ENCODE measurements at regions not wholly inside any gene's neighbourhood (a gene's known extent, or its start where the extent isn't known, plus 50 kb on each side); places are given as distances from the start of the nearest gene placed in this dataset.

DNA sequence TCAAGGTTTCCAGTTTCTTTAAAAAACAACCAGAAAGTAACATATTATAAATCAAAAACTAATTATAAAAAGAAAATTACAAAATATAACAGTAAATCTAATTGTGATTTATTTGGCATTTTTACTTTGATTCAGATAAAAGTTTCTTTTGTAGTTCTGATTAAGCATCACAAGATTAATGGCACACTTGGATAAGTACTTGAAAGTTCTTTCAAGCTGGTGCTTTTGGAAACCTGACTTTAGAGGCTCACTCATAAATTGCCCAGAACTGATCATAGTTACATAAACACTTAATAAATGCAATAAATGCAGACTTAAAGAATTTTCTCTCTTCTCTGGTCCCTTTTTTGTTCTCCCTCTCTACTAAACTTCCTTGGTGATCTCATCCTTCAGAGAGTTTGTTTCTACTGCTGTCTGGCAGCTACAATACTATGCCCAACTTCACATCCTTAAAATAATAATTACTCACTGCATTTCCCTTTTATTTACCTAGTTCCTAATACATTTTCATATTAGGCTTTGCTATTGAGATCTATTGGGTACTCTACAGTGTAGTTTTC, 1417.0 kb downstream of the EFNB2 start:
- no peaks in the 10 kb centered on the region for H3K36me3 ChIP-seq (ENCODE audit: control insufficient read depth, insufficient read depth, low read length)
- no peaks in the 10 kb centered on the region for H3K9me3 ChIP-seq (ENCODE audit: control insufficient read depth, low read length)
- no peak overlapping the region for H3K4me3 ChIP-seq (ENCODE audit: insufficient read depth, low read depth, low read length, poor library complexity, severe bottlenecking)
- H3K27me3 ChIP-seq (replicated peaks; ENCODE audit: control insufficient read depth, insufficient read depth, low read length, poor library complexity, severe bottlenecking): no peaks in the 10 kb centered on the region
- DNase-seq: no peak
- no peaks in the 10 kb centered on the region for H3K4me1 ChIP-seq (ENCODE audit: control insufficient read depth, insufficient read depth, low read length, poor library complexity, severe bottlenecking)
- no peak overlapping the region for H3K27ac ChIP-seq (ENCODE audit: insufficient read depth, low read length, poor library complexity, severe bottlenecking)

DNA sequence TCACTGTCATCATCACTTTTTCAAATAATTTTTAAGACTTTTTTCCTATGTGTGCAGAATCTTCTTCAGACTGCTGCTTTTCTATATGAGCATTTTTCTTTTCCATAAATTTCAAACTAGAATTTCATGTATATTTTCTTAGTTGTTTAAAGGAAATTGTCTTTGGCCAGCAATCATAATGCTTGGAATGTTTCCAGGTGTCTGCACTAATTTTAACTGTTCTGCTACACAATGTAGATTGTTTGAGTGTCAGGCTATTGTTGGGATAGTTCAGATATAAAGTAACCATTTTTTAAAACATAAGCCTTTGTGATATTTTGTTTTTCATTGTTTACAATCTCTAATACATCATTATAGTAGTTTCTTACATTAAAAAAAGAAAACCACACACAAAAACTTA, 1418.5 kb downstream of the EFNB2 start:
- Histone ChIP-seq H3K36me3 (ENCODE audit: control insufficient read depth, insufficient read depth, low read length) (no peaks in the 10 kb centered on the region), H3K27me3 (replicated peaks; ENCODE audit: control insufficient read depth, insufficient read depth, low read length, poor library complexity, severe bottlenecking) (peaks cover 3% of the 10 kb centered on the region), H3K4me3 (ENCODE audit: insufficient read depth, low read depth, low read length, poor library complexity, severe bottlenecking) (no peak overlapping the region), H3K27ac (ENCODE audit: insufficient read depth, low read length, poor library complexity, severe bottlenecking) (no peak overlapping the region), H3K4me1 (ENCODE audit: control insufficient read depth, insufficient read depth, low read length, poor library complexity, severe bottlenecking) (no peaks in the 10 kb centered on the region), H3K9me3 (ENCODE audit: control insufficient read depth, low read length) (no peaks in the 10 kb centered on the region)
- DNase-seq: no peak

- Histone ChIP-seq H3K36me3 (ENCODE audit: control insufficient read depth, insufficient read depth, low read length) (no peaks in the 10 kb centered on the region), H3K9me3 (ENCODE audit: control insufficient read depth, low read length) (no peaks in the 10 kb centered on the region), H3K4me1 (ENCODE audit: control insufficient read depth, insufficient read depth, low read length, poor library complexity, severe bottlenecking) (no peaks in the 10 kb centered on the region), H3K27ac (ENCODE audit: insufficient read depth, low read length, poor library complexity, severe bottlenecking) (no peak overlapping the region), H3K27me3 (replicated peaks; ENCODE audit: control insufficient read depth, insufficient read depth, low read length, poor library complexity, severe bottlenecking) (peaks cover 3% of the 10 kb centered on the region), H3K4me3 (ENCODE audit: insufficient read depth, low read depth, low read length, poor library complexity, severe bottlenecking) (no peak overlapping the region)
- no peak for DNase-seq
Observed at GRCh38 chr13:105112561-105112960, 1422.9 kb downstream of the EFNB2 start.

DNA sequence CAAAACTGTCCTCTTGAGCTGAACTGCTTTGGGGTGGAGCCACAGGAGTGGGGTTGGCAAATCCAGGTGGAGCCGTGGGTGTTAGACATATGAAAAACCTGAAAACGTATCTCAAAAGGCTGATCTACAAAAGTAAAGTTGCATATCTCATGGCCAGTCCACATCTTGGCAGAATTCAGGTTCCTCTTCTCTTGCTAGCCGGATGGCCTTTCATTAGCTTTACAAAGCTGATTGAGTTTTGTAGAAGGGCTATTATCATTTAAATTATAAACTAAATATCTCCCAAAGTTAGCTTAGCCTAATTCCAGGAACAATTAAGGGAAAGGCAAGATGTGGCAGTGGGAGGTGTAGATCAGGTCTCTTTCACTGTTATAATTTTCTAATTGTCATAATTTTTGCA, 1427.7 kb downstream of the EFNB2 start:
- H3K9me3 ChIP-seq (ENCODE audit: control insufficient read depth, low read length): no peaks in the 10 kb centered on the region
- H3K36me3 ChIP-seq (ENCODE audit: control insufficient read depth, insufficient read depth, low read length): no peaks in the 10 kb centered on the region
- H3K27me3 ChIP-seq (replicated peaks; ENCODE audit: control insufficient read depth, insufficient read depth, low read length, poor library complexity, severe bottlenecking): peaks cover 2% of the 10 kb centered on the region
- no peak for DNase-seq
- H3K4me1 ChIP-seq (ENCODE audit: control insufficient read depth, insufficient read depth, low read length, poor library complexity, severe bottlenecking): no peaks in the 10 kb centered on the region
- no peak overlapping the region for H3K4me3 ChIP-seq (ENCODE audit: insufficient read depth, low read depth, low read length, poor library complexity, severe bottlenecking)
- H3K27ac ChIP-seq (ENCODE audit: insufficient read depth, low read length, poor library complexity, severe bottlenecking): no peak overlapping the region

DNA sequence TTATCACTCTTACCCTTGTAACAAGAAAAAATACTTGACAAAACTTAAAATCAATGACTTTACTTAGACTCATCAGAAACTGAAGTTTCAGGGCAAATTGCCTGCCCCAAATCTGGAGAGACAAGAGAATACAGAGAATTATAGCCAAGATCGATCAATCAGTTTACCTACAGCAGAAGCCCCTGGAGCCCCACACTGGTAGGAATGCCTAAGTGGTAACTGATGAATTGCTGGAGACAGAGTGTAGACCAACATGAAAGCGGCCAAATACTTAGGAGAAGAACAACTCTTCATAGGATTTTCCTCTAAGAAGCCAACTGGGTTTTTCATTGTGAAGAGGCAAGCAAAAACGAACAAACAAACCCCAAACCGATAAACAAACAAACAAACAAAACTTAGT, 1430.0 kb downstream of the EFNB2 start:
- H3K4me1 ChIP-seq (ENCODE audit: control insufficient read depth, insufficient read depth, low read length, poor library complexity, severe bottlenecking): no peaks in the 10 kb centered on the region
- no peaks in the 10 kb centered on the region for H3K27me3 ChIP-seq (replicated peaks; ENCODE audit: control insufficient read depth, insufficient read depth, low read length, poor library complexity, severe bottlenecking)
- H3K9me3 ChIP-seq (ENCODE audit: control insufficient read depth, low read length): no peaks in the 10 kb centered on the region
- no peak overlapping the region for H3K4me3 ChIP-seq (ENCODE audit: insufficient read depth, low read depth, low read length, poor library complexity, severe bottlenecking)
- no peaks in the 10 kb centered on the region for H3K36me3 ChIP-seq (ENCODE audit: control insufficient read depth, insufficient read depth, low read length)
- no peak for DNase-seq
- H3K27ac ChIP-seq (ENCODE audit: insufficient read depth, low read length, poor library complexity, severe bottlenecking): no peak overlapping the region

GRCh38 chr13:105097521-105097920, 1437.9 kb downstream of the EFNB2 start:
- H3K27me3 ChIP-seq (replicated peaks; ENCODE audit: control insufficient read depth, insufficient read depth, low read length, poor library complexity, severe bottlenecking): no peaks in the 10 kb centered on the region
- no peaks in the 10 kb centered on the region for H3K4me1 ChIP-seq (ENCODE audit: control insufficient read depth, insufficient read depth, low read length, poor library complexity, severe bottlenecking)
- no peak overlapping the region for H3K4me3 ChIP-seq (ENCODE audit: insufficient read depth, low read depth, low read length, poor library complexity, severe bottlenecking)
- H3K36me3 ChIP-seq (ENCODE audit: control insufficient read depth, insufficient read depth, low read length): no peaks in the 10 kb centered on the region
- H3K9me3 ChIP-seq (ENCODE audit: control insufficient read depth, low read length): no peaks in the 10 kb centered on the region
- no peak for DNase-seq
- no peak overlapping the region for H3K27ac ChIP-seq (ENCODE audit: insufficient read depth, low read length, poor library complexity, severe bottlenecking)

GRCh38 chr13:105089858-105090643, 1445.4 kb downstream of the EFNB2 start:
- no peak overlapping the region for H3K4me3 ChIP-seq (ENCODE audit: insufficient read depth, low read depth, low read length, poor library complexity, severe bottlenecking)
- no peaks in the 10 kb centered on the region for H3K36me3 ChIP-seq (ENCODE audit: control insufficient read depth, insufficient read depth, low read length)
- no peaks in the 10 kb centered on the region for H3K4me1 ChIP-seq (ENCODE audit: control insufficient read depth, insufficient read depth, low read length, poor library complexity, severe bottlenecking)
- H3K27me3 ChIP-seq (replicated peaks; ENCODE audit: control insufficient read depth, insufficient read depth, low read length, poor library complexity, severe bottlenecking): no peaks in the 10 kb centered on the region
- H3K9me3 ChIP-seq (ENCODE audit: control insufficient read depth, low read length): no peaks in the 10 kb centered on the region
- no peak for DNase-seq
- no peak overlapping the region for H3K27ac ChIP-seq (ENCODE audit: insufficient read depth, low read length, poor library complexity, severe bottlenecking)

- Histone ChIP-seq H3K36me3 (ENCODE audit: control insufficient read depth, insufficient read depth, low read length) (no peaks in the 10 kb centered on the region), H3K4me1 (ENCODE audit: control insufficient read depth, insufficient read depth, low read length, poor library complexity, severe bottlenecking) (no peaks in the 10 kb centered on the region), H3K27me3 (replicated peaks; ENCODE audit: control insufficient read depth, insufficient read depth, low read length, poor library complexity, severe bottlenecking) (no peaks in the 10 kb centered on the region), H3K9me3 (ENCODE audit: control insufficient read depth, low read length) (no peaks in the 10 kb centered on the region), H3K27ac (ENCODE audit: insufficient read depth, low read length, poor library complexity, severe bottlenecking) (no peak overlapping the region), H3K4me3 (ENCODE audit: insufficient read depth, low read depth, low read length, poor library complexity, severe bottlenecking) (no peak overlapping the region)
- DNase-seq: no peak
Observed at GRCh38 chr13:105087945-105088344, 1447.5 kb downstream of the EFNB2 start.

GRCh38 chr13:105084931-105085330, 1450.5 kb downstream of the EFNB2 start:
- Histone ChIP-seq H3K9me3 (ENCODE audit: control insufficient read depth, low read length) (no peaks in the 10 kb centered on the region), H3K4me3 (ENCODE audit: insufficient read depth, low read depth, low read length, poor library complexity, severe bottlenecking) (no peak overlapping the region), H3K4me1 (ENCODE audit: control insufficient read depth, insufficient read depth, low read length, poor library complexity, severe bottlenecking) (no peaks in the 10 kb centered on the region), H3K27ac (ENCODE audit: insufficient read depth, low read length, poor library complexity, severe bottlenecking) (no peak overlapping the region), H3K27me3 (replicated peaks; ENCODE audit: control insufficient read depth, insufficient read depth, low read length, poor library complexity, severe bottlenecking) (no peaks in the 10 kb centered on the region), H3K36me3 (ENCODE audit: control insufficient read depth, insufficient read depth, low read length) (no peaks in the 10 kb centered on the region)
- DNase-seq: no peak

GRCh38 chr13:105083992-105084391, 1451.5 kb downstream of the EFNB2 start:
- H3K9me3 ChIP-seq (ENCODE audit: control insufficient read depth, low read length): no peaks in the 10 kb centered on the region
- no peak overlapping the region for H3K4me3 ChIP-seq (ENCODE audit: insufficient read depth, low read depth, low read length, poor library complexity, severe bottlenecking)
- no peaks in the 10 kb centered on the region for H3K27me3 ChIP-seq (replicated peaks; ENCODE audit: control insufficient read depth, insufficient read depth, low read length, poor library complexity, severe bottlenecking)
- no peaks in the 10 kb centered on the region for H3K4me1 ChIP-seq (ENCODE audit: control insufficient read depth, insufficient read depth, low read length, poor library complexity, severe bottlenecking)
- H3K36me3 ChIP-seq (ENCODE audit: control insufficient read depth, insufficient read depth, low read length): no peaks in the 10 kb centered on the region
- no peak overlapping the region for H3K27ac ChIP-seq (ENCODE audit: insufficient read depth, low read length, poor library complexity, severe bottlenecking)
- no peak for DNase-seq
